H9 (cell line): ENCODE measurements at regions not wholly inside any gene's neighbourhood (a gene's known extent, or its start where the extent isn't known, plus 50 kb on each side); places are given as distances from the start of the nearest gene placed in this dataset.

ENCODE experiments used
- DNase-seq: peaks from one replicate; pipeline ENCODE4 v3.0.0-alpha.2; 2017
- H2AFZ ChIP-seq: one replicate; pipeline ENCODE4 v1.6.1; 2013; ENCODE audit warnings: mild to moderate bottlenecking, low read length, control low read depth, moderate library complexity
- H2AK5ac ChIP-seq: 2 replicates; pipeline ENCODE4 v1.6.1; 2013; ENCODE audit warnings: low read length, control low read depth, mixed read lengths; ENCODE audit not compliant: insufficient read length
- H2BK120ac ChIP-seq: one replicate; pipeline ENCODE4 v1.6.1; 2013; ENCODE audit warnings: low read depth, mild to moderate bottlenecking, low read length, control low read depth, inconsistent platforms; ENCODE audit not compliant: poor library complexity, severe bottlenecking
- H2BK12ac ChIP-seq: 2 replicates; pipeline ENCODE4 v1.6.1; 2013; ENCODE audit warnings: low read length, control low read depth, mixed read lengths, low read depth; ENCODE audit not compliant: insufficient read length
- H2BK15ac ChIP-seq: 2 replicates; pipeline ENCODE4 v1.6.1; 2013; ENCODE audit warnings: low read depth, low read length, control low read depth
- H2BK20ac ChIP-seq: one replicate; pipeline ENCODE4 v1.6.1; 2013; ENCODE audit warnings: low read depth, mild to moderate bottlenecking, low read length, control low read depth, inconsistent platforms; ENCODE audit not compliant: poor library complexity, severe bottlenecking
- H2BK5ac ChIP-seq: 2 replicates; pipeline ENCODE4 v1.6.1; 2013; ENCODE audit warnings: low read length, control low read depth, mixed read lengths; ENCODE audit not compliant: insufficient read length
- H3K14ac ChIP-seq: 2 replicates; pipeline ENCODE4 v1.6.1; 2013; ENCODE audit warnings: low read length, control low read depth; ENCODE audit not compliant: insufficient read depth
- H3K18ac ChIP-seq: 2 replicates; pipeline ENCODE4 v1.6.1; 2013; ENCODE audit warnings: low read depth, mild to moderate bottlenecking, mixed read lengths, low read length, control low read depth; ENCODE audit not compliant: insufficient read length
- H3K23ac ChIP-seq: 2 replicates; pipeline ENCODE4 v1.6.1; 2013; ENCODE audit warnings: low read length, control low read depth, mixed read lengths, low read depth; ENCODE audit not compliant: insufficient read length
- H3K23me2 ChIP-seq: 2 replicates; pipeline ENCODE4 v1.6.1; 2013; ENCODE audit warnings: low read depth, mild to moderate bottlenecking, mixed read lengths, low read length, control low read depth; ENCODE audit not compliant: insufficient read length, poor library complexity, severe bottlenecking
- H3K27ac ChIP-seq: 2 replicates; pipeline ENCODE4 v1.5.1; 2013; ENCODE audit warnings: low read length, control low read depth, mixed read lengths, low read depth; ENCODE audit not compliant: insufficient read length
- H3K27me3 ChIP-seq: 2 replicates; pipeline ENCODE4 v1.6.1; 2013; ENCODE audit warnings: low read length, control low read depth, inconsistent platforms; ENCODE audit not compliant: insufficient read depth
- H3K4ac ChIP-seq: 2 replicates; pipeline ENCODE4 v1.6.1; 2013; ENCODE audit warnings: low read depth, mild to moderate bottlenecking, control low read depth, inconsistent platforms, low read length, moderate library complexity
- H3K4me1 ChIP-seq: 2 replicates; pipeline ENCODE4 v1.6.1; 2013; ENCODE audit warnings: low read length, control low read depth, inconsistent platforms; ENCODE audit not compliant: insufficient read depth
- H3K4me2 ChIP-seq: 2 replicates; pipeline ENCODE4 v1.6.1; 2013; ENCODE audit warnings: low read length, control low read depth, mixed read lengths; ENCODE audit not compliant: insufficient read length, insufficient read depth
- H3K56ac ChIP-seq: 2 replicates; pipeline ENCODE4 v1.6.1; 2013; ENCODE audit warnings: low read depth, mild to moderate bottlenecking, mixed read lengths, low read length, control low read depth; ENCODE audit not compliant: insufficient read length
- H3K79me1 ChIP-seq: 2 replicates; pipeline ENCODE4 v1.6.1; 2013; ENCODE audit warnings: low read depth, mild to moderate bottlenecking, moderate library complexity, low read length, control low read depth, inconsistent platforms; ENCODE audit not compliant: insufficient read depth, poor library complexity, severe bottlenecking
- H3K79me2 ChIP-seq: 2 replicates; pipeline ENCODE4 v1.6.1; 2013; ENCODE audit warnings: low read length, control low read depth, inconsistent platforms; ENCODE audit not compliant: insufficient read depth
- H3K9ac ChIP-seq: 2 replicates; pipeline ENCODE4 v1.6.1; 2013; ENCODE audit warnings: low read length, control low read depth, mixed read lengths; ENCODE audit not compliant: insufficient read length; ENCODE audit errors: extremely low read depth
- H3K9me3 ChIP-seq: one replicate; pipeline ENCODE4 v1.6.1; 2013; ENCODE audit warnings: low read depth, low read length, inconsistent platforms; ENCODE audit not compliant: control insufficient read depth
- H3T11ph ChIP-seq: one replicate; pipeline ENCODE4 v1.6.1; 2013; ENCODE audit warnings: mild to moderate bottlenecking, low read length, control low read depth, inconsistent platforms
- H4K20me1 ChIP-seq: one replicate; pipeline ENCODE4 v1.6.1; 2013; ENCODE audit not compliant: control insufficient read depth, insufficient read length, insufficient read depth
- H4K5ac ChIP-seq: 2 replicates; pipeline ENCODE4 v1.6.1; 2013; ENCODE audit warnings: low read depth, mild to moderate bottlenecking, mixed read lengths, low read length, control low read depth; ENCODE audit not compliant: insufficient read length
- H4K8ac ChIP-seq: replicated peaks from 2 replicates; pipeline ENCODE4 v1.6.1; 2013; ENCODE audit warnings: low read length, control low read depth, mixed read lengths, low read depth; ENCODE audit not compliant: insufficient read length
- H4K91ac ChIP-seq: 2 replicates; pipeline ENCODE4 v1.6.1; 2013; ENCODE audit warnings: low read depth, mild to moderate bottlenecking, moderate library complexity, mixed read lengths, low read length, control low read depth; ENCODE audit not compliant: insufficient read length
- H3K27ac Mint-ChIP-seq, 3 experiments: 2 replicates in 2 of 3; 3 replicates in 1 of 3; pipeline ENCODE4 v1.8.0; 2020 to 2021; ENCODE audit warnings: mixed read lengths in 3 of 3, mild to moderate bottlenecking in 1 of 3, moderate library complexity in 1 of 3
- H3K27me3 Mint-ChIP-seq: 2 replicates; pipeline ENCODE4 v1.8.0; 2021; ENCODE audit warnings: low read depth, mild to moderate bottlenecking, moderate library complexity, mixed read lengths
- H3K36me3 Mint-ChIP-seq, 3 experiments: 2 replicates in 2 of 3; 3 replicates in 1 of 3; pipeline ENCODE4 v1.8.0; 2020 to 2021; ENCODE audit warnings: low read depth in 3 of 3, mixed read lengths in 3 of 3; ENCODE audit not compliant: insufficient read depth in 1 of 3
- H3K4me1 Mint-ChIP-seq, 2 experiments: 2 replicates each; pipeline ENCODE4 v1.8.0; 2020; ENCODE audit warnings: mixed read lengths in 2 of 2
- H3K4me3 Mint-ChIP-seq, 2 experiments: 2 replicates in 1 of 2; 3 replicates in 1 of 2; pipeline ENCODE4 v1.8.0; 2020 to 2021; ENCODE audit warnings: mild to moderate bottlenecking in 2 of 2, mixed read lengths in 2 of 2, moderate library complexity in 1 of 2
- H3K9me3 Mint-ChIP-seq, 2 experiments: 2 replicates in 1 of 2; 3 replicates in 1 of 2; pipeline ENCODE4 v1.8.0; 2020; ENCODE audit warnings: mild to moderate bottlenecking in 2 of 2, mixed read lengths in 2 of 2, moderate library complexity in 1 of 2
- CTCF ChIP-seq: fragments of 200-600 bp; sonication (generic); conservative IDR thresholded peaks from 3 replicates; pipeline ENCODE4 v1.8.0; 2021; ENCODE audit warnings: antibody characterized with exemption, mild to moderate bottlenecking
- WGBS: extraction: QIAGEN DNeasy Blood & Tissue Kit; methylation state at CpG from one replicate; pipeline ENCODE4 v1.1.7; 2013; ENCODE audit warnings: missing lambda C conversion rate, low lambda C conversion rate, mixed read lengths; ENCODE audit not compliant: insufficient read length; ENCODE audit errors: extremely low coverage; 5-methylcytosine and 5-hydroxymethylcytosine counted together

- H3K4ac ChIP-seq = no peak overlapping the region
- no peaks in the 10 kb centered on the region for H3K79me2 ChIP-seq
- no peak overlapping the region for H4K5ac ChIP-seq
- no peaks in the 10 kb centered on the region for H3K27me3 ChIP-seq
- no peak overlapping the region for H2BK15ac ChIP-seq
- no peak overlapping the region for H4K91ac ChIP-seq
- no peak overlapping the region for H3K9ac ChIP-seq
- peaks cover 1% of the 10 kb centered on the region; the same call in 1 of the 2 replicates for H3K27me3 Mint-ChIP-seq
- no peaks in the 10 kb centered on the region for H3K23me2 ChIP-seq
- no peak overlapping the region for H3K4me3 Mint-ChIP-seq
- no peak overlapping the region for H3K14ac ChIP-seq
- H4K8ac ChIP-seq = no peak overlapping the region
- H3K9me3 Mint-ChIP-seq = peaks cover 4 to 9% of the 10 kb centered on the region in 2 experiments; a peak in 3 of 5 replicates
- no peak overlapping the region for H2BK120ac ChIP-seq
- H3K4me2 ChIP-seq = no peak overlapping the region
- no peak overlapping the region for H3K18ac ChIP-seq
- no peak overlapping the region for H3K56ac ChIP-seq
- H2BK20ac ChIP-seq = no peak overlapping the region
- H2BK5ac ChIP-seq = no peak overlapping the region
- H2AFZ ChIP-seq = no peak overlapping the region
- H4K20me1 ChIP-seq = no peaks in the 10 kb centered on the region
- H3K79me1 ChIP-seq = no peaks in the 10 kb centered on the region
- H3K27ac Mint-ChIP-seq = no peak overlapping the region
- no peak overlapping the region for H3K27ac ChIP-seq
- peaks cover 2 to 5% (median 4%) of the 10 kb centered on the region in 3 experiments; a peak in 6 of 7 replicates for H3K36me3 Mint-ChIP-seq
- H3K9me3 ChIP-seq = no peaks in the 10 kb centered on the region
- no peak overlapping the region for H3K23ac ChIP-seq
- DNase-seq = no peak
- H3T11ph ChIP-seq = no peak overlapping the region
- H2AK5ac ChIP-seq = no peak overlapping the region
- TF ChIP-seq CTCF = no peak
- H2BK12ac ChIP-seq = no peak overlapping the region
- WGBS = no CpG with 5 or more reads among the region's 5 CpGs
- H3K4me1 Mint-ChIP-seq = no peaks in the 10 kb centered on the region
- H3K4me1 ChIP-seq = no peaks in the 10 kb centered on the region
These were observed 380.5 kb downstream of the VRK1 start for GRCh38 chr14:97177635-97178034.
